Glutamatergic neuron (in vitro differentiated cells): ENCODE measurements at regions not wholly inside any gene's neighbourhood (a gene's known extent, or its start where the extent isn't known, plus 50 kb on each side); places are given as distances from the start of the nearest gene placed in this dataset.

Experiments used
- DNase-seq: peaks from one replicate; pipeline ENCODE4 v3.0.0; 2022
- H3K27ac Mint-ChIP-seq: one replicate; pipeline ENCODE4 v1.8.0; 2020; ENCODE audit warnings: mild to moderate bottlenecking, mixed read lengths, inconsistent platforms; ENCODE audit not compliant: unreplicated experiment
- H3K27me3 Mint-ChIP-seq: one replicate; pipeline ENCODE4 v1.8.0; 2020; ENCODE audit warnings: mild to moderate bottlenecking, moderate library complexity, mixed read lengths, inconsistent platforms; ENCODE audit not compliant: unreplicated experiment
- H3K36me3 Mint-ChIP-seq: one replicate; pipeline ENCODE4 v1.8.0; 2020; ENCODE audit warnings: mild to moderate bottlenecking, mixed read lengths, inconsistent platforms; ENCODE audit not compliant: unreplicated experiment
- H3K4me1 Mint-ChIP-seq: one replicate; pipeline ENCODE4 v1.8.0; 2020; ENCODE audit warnings: mild to moderate bottlenecking, low read depth, mixed read lengths, inconsistent platforms; ENCODE audit not compliant: unreplicated experiment
- H3K4me3 Mint-ChIP-seq: one replicate; pipeline ENCODE4 v1.8.0; 2020; ENCODE audit warnings: mild to moderate bottlenecking, mixed read lengths, inconsistent platforms; ENCODE audit not compliant: unreplicated experiment
- H3K9me3 Mint-ChIP-seq: one replicate; pipeline ENCODE4 v1.8.0; 2020; ENCODE audit warnings: mild to moderate bottlenecking, moderate library complexity, mixed read lengths, inconsistent platforms; ENCODE audit not compliant: unreplicated experiment
- TF ChIP-seq, protein P1 (sequence below): fragments of 200-600 bp; sonication (generic); IDR thresholded peaks from one replicate; pipeline ENCODE4 v1.5.0; 2021; ENCODE audit not compliant: partially characterized antibody, unreplicated experiment

DNA sequence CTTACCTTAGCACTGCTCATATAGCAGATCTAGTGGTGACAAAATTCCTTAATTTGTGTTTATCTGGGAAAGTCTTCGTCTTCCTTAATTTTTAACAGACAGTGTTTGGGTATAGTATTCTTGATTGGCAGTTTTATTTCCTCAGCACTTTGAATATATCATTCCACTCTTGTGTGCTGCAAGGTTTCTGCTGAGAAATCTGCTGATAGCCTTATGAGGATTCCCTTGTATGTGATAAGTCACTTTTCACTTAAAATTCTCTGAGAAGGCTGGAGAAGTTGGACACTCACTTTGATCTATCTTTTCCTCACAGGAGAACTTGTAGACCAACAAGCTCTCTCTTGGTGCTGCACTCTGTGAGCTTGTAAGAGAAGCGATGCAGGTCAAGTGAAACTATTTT lies 306.1 kb upstream of the RTL1 start:
- Mint-ChIP-seq H3K4me3 (no peak overlapping the region), H3K27me3 (no peaks in the 10 kb centered on the region), H3K27ac (no peak overlapping the region), H3K36me3 (peaks cover 19% of the 10 kb centered on the region), H3K4me1 (no peaks in the 10 kb centered on the region), H3K9me3 (peaks cover 6% of the 10 kb centered on the region)
- TF ChIP-seq, protein P1, sequence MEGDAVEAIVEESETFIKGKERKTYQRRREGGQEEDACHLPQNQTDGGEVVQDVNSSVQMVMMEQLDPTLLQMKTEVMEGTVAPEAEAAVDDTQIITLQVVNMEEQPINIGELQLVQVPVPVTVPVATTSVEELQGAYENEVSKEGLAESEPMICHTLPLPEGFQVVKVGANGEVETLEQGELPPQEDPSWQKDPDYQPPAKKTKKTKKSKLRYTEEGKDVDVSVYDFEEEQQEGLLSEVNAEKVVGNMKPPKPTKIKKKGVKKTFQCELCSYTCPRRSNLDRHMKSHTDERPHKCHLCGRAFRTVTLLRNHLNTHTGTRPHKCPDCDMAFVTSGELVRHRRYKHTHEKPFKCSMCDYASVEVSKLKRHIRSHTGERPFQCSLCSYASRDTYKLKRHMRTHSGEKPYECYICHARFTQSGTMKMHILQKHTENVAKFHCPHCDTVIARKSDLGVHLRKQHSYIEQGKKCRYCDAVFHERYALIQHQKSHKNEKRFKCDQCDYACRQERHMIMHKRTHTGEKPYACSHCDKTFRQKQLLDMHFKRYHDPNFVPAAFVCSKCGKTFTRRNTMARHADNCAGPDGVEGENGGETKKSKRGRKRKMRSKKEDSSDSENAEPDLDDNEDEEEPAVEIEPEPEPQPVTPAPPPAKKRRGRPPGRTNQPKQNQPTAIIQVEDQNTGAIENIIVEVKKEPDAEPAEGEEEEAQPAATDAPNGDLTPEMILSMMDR = no peak
- DNase-seq = no peak

GRCh38 chr14:101215266-101215665 lies 311.7 kb upstream of the RTL1 start:
- no peak overlapping the region for H3K4me3 Mint-ChIP-seq
- H3K36me3 Mint-ChIP-seq = peaks cover 9% of the 10 kb centered on the region
- H3K27me3 Mint-ChIP-seq = peaks cover 2% of the 10 kb centered on the region
- H3K4me1 Mint-ChIP-seq = no peaks in the 10 kb centered on the region
- H3K27ac Mint-ChIP-seq = no peak overlapping the region
- TF ChIP-seq, protein P1 = no peak
- no peak for DNase-seq
- H3K9me3 Mint-ChIP-seq = peaks cover 4% of the 10 kb centered on the region

GRCh38 chr14:101215927-101216326 lies 312.4 kb upstream of the RTL1 start:
- H3K4me3 Mint-ChIP-seq = no peak overlapping the region
- no peak for DNase-seq
- peaks cover 4% of the 10 kb centered on the region for H3K9me3 Mint-ChIP-seq
- TF ChIP-seq, protein P1 = no peak
- no peak overlapping the region for H3K27ac Mint-ChIP-seq
- peaks cover 2% of the 10 kb centered on the region for H3K27me3 Mint-ChIP-seq
- H3K36me3 Mint-ChIP-seq = peaks cover 9% of the 10 kb centered on the region
- H3K4me1 Mint-ChIP-seq = no peaks in the 10 kb centered on the region

DNA sequence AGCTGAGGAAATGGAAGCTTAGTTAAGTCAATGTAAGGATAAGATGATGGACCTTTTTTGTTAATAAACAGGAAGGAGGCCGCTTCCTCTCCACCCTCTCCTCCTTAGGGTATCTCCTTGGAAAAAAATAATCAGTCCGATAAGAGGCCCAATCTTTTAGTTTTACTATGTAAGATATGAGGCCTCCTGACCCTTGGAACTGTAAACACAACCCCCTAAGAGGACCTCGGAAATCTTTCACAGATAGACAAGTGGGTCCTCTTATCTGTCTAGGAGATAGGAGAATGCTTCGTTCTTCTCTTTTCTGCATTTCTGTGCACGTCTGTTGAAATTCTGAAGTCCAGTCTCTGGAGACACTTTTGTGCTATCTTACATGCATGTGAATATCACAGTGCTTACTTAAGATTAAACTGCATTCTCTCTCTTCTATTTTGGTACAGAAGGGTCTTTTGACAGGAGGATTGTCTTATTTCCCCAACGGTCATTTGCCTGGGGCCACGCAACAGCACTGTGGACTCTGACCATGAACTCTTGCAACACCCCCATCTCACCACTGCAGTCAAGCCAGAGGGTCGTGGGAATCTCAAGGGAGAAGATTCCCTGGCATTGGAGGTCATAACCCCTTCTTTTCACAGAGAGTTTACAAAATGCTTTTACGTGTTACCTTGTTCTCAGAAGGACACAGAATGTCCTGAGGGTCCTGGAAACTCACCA lies 313.0 kb upstream of the RTL1 start:
- Mint-ChIP-seq H3K9me3 (peaks cover 4% of the 10 kb centered on the region), H3K27ac (no peak overlapping the region), H3K4me1 (no peaks in the 10 kb centered on the region), H3K4me3 (no peak overlapping the region), H3K36me3 (peaks cover 9% of the 10 kb centered on the region), H3K27me3 (peaks cover 2% of the 10 kb centered on the region)
- TF ChIP-seq, protein P1 = no peak
- DNase-seq = no peak

DNA sequence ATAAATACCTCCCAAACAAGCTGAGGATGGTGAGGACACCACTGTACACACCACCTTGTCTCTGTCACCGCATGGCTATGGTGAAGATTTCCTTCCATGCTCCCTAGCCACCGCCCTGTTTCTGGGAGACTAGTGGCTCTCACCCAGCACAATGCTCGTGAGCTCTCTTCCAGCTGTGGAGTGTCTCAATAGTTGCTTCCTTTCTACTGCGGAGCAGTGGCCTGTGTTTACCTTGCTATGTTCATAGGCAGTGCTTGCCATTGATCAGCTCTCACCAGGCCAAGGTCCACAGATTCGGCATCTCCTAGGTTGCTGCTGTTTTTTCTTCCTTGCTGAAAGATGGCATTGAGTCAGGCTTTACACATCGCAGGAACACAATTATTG lies 313.6 kb upstream of the RTL1 start:
- H3K9me3 Mint-ChIP-seq = peaks cover 4% of the 10 kb centered on the region
- no peak overlapping the region for H3K27ac Mint-ChIP-seq
- peaks cover 6% of the 10 kb centered on the region for H3K36me3 Mint-ChIP-seq
- TF ChIP-seq, protein P1 = no peak
- no peaks in the 10 kb centered on the region for H3K4me1 Mint-ChIP-seq
- no peak for DNase-seq
- peaks cover 2% of the 10 kb centered on the region for H3K27me3 Mint-ChIP-seq
- H3K4me3 Mint-ChIP-seq = no peak overlapping the region
